ENCODE measurements at regions not wholly inside any gene's neighbourhood (a gene's known extent, or its start where the extent isn't known, plus 50 kb on each side); places are given as distances from the start of the nearest gene placed in this dataset.

DNA sequence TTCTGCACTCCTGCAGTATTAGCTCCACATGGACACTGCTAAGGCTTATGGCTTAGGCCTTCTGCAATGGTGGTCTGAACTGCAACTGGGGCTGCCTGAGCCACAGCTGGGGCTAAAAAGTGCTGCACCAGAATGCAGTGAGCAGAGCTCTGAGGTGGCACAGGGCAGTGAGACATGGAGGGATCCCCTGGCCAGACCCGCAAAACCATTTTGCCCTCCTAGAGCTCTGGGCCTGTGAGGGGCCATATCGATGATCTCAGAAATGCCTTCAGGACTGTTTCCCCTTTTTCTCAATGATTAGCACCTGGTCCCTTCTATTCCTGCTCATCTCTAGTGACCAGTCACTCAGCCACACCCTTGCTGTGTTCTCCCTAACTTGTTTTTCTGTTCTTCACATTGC is 397.7 kb downstream of the UQCRFS1 start:
- H3K27ac ChIP-seq = no peak overlapping the region
- H3K4me3 ChIP-seq = no peak overlapping the region
- WGBS, 5 donors = 48 to 97% (median 74%) methylated on average over 2 of the region's 2 CpGs
- H3K9me3 ChIP-seq = peaks cover 0 to 13% (median 1%) of the 10 kb centered on the region in 8 donors
- no peaks in the 10 kb centered on the region for H3K36me3 ChIP-seq
- TF ChIP-seq POLR2AphosphoS5 (IDR thresholded peaks at IDR 0.05) (no peak), POLR2A (IDR thresholded peaks at IDR 0.05) (no peak)
- TF ChIP-seq, protein P1, sequence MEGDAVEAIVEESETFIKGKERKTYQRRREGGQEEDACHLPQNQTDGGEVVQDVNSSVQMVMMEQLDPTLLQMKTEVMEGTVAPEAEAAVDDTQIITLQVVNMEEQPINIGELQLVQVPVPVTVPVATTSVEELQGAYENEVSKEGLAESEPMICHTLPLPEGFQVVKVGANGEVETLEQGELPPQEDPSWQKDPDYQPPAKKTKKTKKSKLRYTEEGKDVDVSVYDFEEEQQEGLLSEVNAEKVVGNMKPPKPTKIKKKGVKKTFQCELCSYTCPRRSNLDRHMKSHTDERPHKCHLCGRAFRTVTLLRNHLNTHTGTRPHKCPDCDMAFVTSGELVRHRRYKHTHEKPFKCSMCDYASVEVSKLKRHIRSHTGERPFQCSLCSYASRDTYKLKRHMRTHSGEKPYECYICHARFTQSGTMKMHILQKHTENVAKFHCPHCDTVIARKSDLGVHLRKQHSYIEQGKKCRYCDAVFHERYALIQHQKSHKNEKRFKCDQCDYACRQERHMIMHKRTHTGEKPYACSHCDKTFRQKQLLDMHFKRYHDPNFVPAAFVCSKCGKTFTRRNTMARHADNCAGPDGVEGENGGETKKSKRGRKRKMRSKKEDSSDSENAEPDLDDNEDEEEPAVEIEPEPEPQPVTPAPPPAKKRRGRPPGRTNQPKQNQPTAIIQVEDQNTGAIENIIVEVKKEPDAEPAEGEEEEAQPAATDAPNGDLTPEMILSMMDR (IDR thresholded peaks at IDR 0.05 in 8 of 11, conservative IDR thresholded peaks at IDR 0.05 in 3 of 11) = no peak
- H3K4me1 ChIP-seq = no peaks in the 10 kb centered on the region
- no peaks in the 10 kb centered on the region for H3K27me3 ChIP-seq (replicated peaks in 1 of 7)
- intact Hi-C loops (cut with DNase I; ENCODE audit: low total_unique reads) = no loop called here
- DNase-seq = no peak

GRCh38 chr19:28794301-28794700 is 418.6 kb downstream of the UQCRFS1 start:
- Histone ChIP-seq H3K4me3 (no peak overlapping the region), H3K27ac (no peak overlapping the region), H3K9me3 (peaks cover 0 to 22% (median 12%) of the 10 kb centered on the region in 8 donors), H3K4me1 (peaks cover 0 to 4% (median 0%) of the 10 kb centered on the region in 6 donors), H3K27me3 (replicated peaks in 1 of 7) (peaks cover 0 to 59% (median 22%) of the 10 kb centered on the region in 7 donors), H3K36me3 (no peaks in the 10 kb centered on the region)
- intact Hi-C loops (cut with DNase I; ENCODE audit: low total_unique reads) = no loop called here
- TF ChIP-seq POLR2A (IDR thresholded peaks at IDR 0.05) = no peak
- TF ChIP-seq, protein P1 (IDR thresholded peaks at IDR 0.05 in 8 of 11, conservative IDR thresholded peaks at IDR 0.05 in 3 of 11) = no peak
- TF ChIP-seq POLR2AphosphoS5 (IDR thresholded peaks at IDR 0.05) = no peak
- no peak for DNase-seq
- 41 to 60% (median 50%) methylated on average over 3 of the region's 3 CpGs for WGBS, 5 donors

- WGBS, 5 donors = 4 to 9% (median 5%) methylated on average over 24 to 97 of the region's 97 CpGs
- no peak overlapping the region for H3K27ac ChIP-seq
- peaks cover 0 to 22% (median 10%) of the 10 kb centered on the region in 8 donors for H3K9me3 ChIP-seq
- no peaks in the 10 kb centered on the region for H3K36me3 ChIP-seq
- DNase-seq = no peak
- H3K4me1 ChIP-seq = peaks cover 0 to 4% (median 0%) of the 10 kb centered on the region in 6 donors
- H3K27me3 ChIP-seq (replicated peaks in 1 of 7) = peaks cover 0 to 59% (median 18%) of the 10 kb centered on the region in 7 donors
- H3K4me3 ChIP-seq = peak overlapping the region in 3 of 8 donors; percentile 0 to 48 (median 4)
- TF ChIP-seq, protein P1 (IDR thresholded peaks at IDR 0.05 in 8 of 11, conservative IDR thresholded peaks at IDR 0.05 in 3 of 11) = no peak
- TF ChIP-seq POLR2AphosphoS5 (IDR thresholded peaks at IDR 0.05) (no peak), POLR2A (IDR thresholded peaks at IDR 0.05) (no peak)
- intact Hi-C loops (cut with DNase I; ENCODE audit: low total_unique reads) = no loop called here
Measured at GRCh38 chr19:28793391-28794168, 419.4 kb downstream of the UQCRFS1 start.

DNA sequence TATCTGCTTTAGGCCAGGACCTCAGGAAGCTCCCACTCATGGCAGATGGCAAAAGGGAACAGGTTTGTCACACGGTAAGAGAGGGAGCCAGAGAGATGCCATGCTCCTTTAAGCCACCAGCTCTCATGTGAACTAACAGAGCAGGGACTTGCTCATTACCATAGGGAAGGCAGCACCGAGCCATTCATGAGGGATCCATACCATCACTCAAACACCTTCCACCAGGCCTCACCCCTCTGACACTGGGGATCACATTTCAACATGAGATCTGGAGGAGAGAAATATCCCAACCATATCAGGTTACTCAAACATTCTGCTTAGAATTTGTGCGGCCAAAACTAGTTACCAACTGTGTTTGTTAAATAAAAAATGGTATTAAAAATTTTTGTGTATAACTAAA is 427.0 kb downstream of the UQCRFS1 start:
- intact Hi-C loops (cut with DNase I; ENCODE audit: low total_unique reads) = no loop called here
- Histone ChIP-seq H3K4me3 (no peak overlapping the region), H3K36me3 (no peaks in the 10 kb centered on the region), H3K9me3 (peaks cover 10 to 43% (median 36%) of the 10 kb centered on the region in 8 donors), H3K4me1 (no peaks in the 10 kb centered on the region), H3K27me3 (replicated peaks in 1 of 7) (no peaks in the 10 kb centered on the region), H3K27ac (no peak overlapping the region)
- TF ChIP-seq POLR2A (IDR thresholded peaks at IDR 0.05) (no peak), POLR2AphosphoS5 (IDR thresholded peaks at IDR 0.05) (no peak)
- TF ChIP-seq, protein P1 (IDR thresholded peaks at IDR 0.05 in 8 of 11, conservative IDR thresholded peaks at IDR 0.05 in 3 of 11) = no peak
- DNase-seq = no peak
- 15 to 48% (median 28%) methylated on average over 2 to 3 of the region's 3 CpGs for WGBS, 5 donors

Data from spleen (tissue), 11 donors.